Stomach (tissue), 4 donors: ENCODE measurements at regions not wholly inside any gene's neighbourhood (a gene's known extent, or its start where the extent isn't known, plus 50 kb on each side); places are given as distances from the start of the nearest gene placed in this dataset.

Experiments
- CTCF ChIP-seq, 7 experiments: fragments of 450-650 bp in 4 of 7; fragments of 200-600 bp in 3 of 7; sonication (generic) in 3 of 7; IDR thresholded peaks; one replicate each; pipeline ENCODE4 v1.5.1; 2016 to 2019; ENCODE audit warnings: antibody characterized with exemption in 7 of 7, control low read depth in 2 of 7, mild to moderate bottlenecking in 1 of 7
- POLR2A ChIP-seq, 4 donors: fragments of 450-650 bp; IDR thresholded peaks; one replicate each; pipeline ENCODE4 v1.6.1; 2016; ENCODE audit warnings: antibody characterized with exemption in 4 of 4, control low read depth in 2 of 4, mild to moderate bottlenecking in 1 of 4, moderate library complexity in 1 of 4

- no peak for TF ChIP-seq POLR2A (IDR thresholded peaks at IDR 0.05)
- TF ChIP-seq CTCF (IDR thresholded peaks at IDR 0.05) = no peak
Measured at GRCh38 chr9:2489838-2490314, 131.7 kb upstream of the VLDLR start.
